Left lung (tissue), 4 donors: ENCODE measurements at regions not wholly inside any gene's neighbourhood (a gene's known extent, or its start where the extent isn't known, plus 50 kb on each side); places are given as distances from the start of the nearest gene placed in this dataset.

Experiments
- ATAC-seq: fragments of 200-7000 bp; cut with Tn5 transposase; one replicate; pipeline ENCODE4 v1.9.1; 2020; ENCODE audit warnings: moderate library complexity
- DNase-seq, 4 donors: peaks; one replicate each; pipeline ENCODE4 v3.0.0-alpha.2; 2013 to 2020
- H3K27ac ChIP-seq, 2 donors: fragments of 200-600 bp; sonication (generic) in 1 of 2; one replicate each; pipeline versions ENCODE4 v1.5.0 to v1.8.0; 2020 to 2021
- H3K27me3 ChIP-seq, 2 donors: fragments of 200-600 bp; sonication (generic) in 1 of 2; one replicate each; pipeline versions ENCODE4 v1.5.0 to v1.8.0; 2020 to 2021
- H3K36me3 ChIP-seq, 2 donors: fragments of 200-600 bp; sonication (generic) in 1 of 2; one replicate each; pipeline versions ENCODE4 v1.5.0 to v1.8.0; 2020 to 2021
- H3K4me1 ChIP-seq, 2 donors: fragments of 200-600 bp; one replicate each; pipeline ENCODE4 v1.8.0; 2021
- H3K4me3 ChIP-seq, 2 donors: fragments of 200-600 bp; sonication (generic) in 1 of 2; one replicate each; pipeline versions ENCODE4 v1.5.0 to v1.8.0; 2020 to 2021; ENCODE audit warnings: mild to moderate bottlenecking in 1 of 2
- H3K9me3 ChIP-seq, 2 donors: fragments of 200-600 bp; sonication (generic) in 1 of 2; one replicate each; pipeline versions ENCODE4 v1.5.0 to v1.8.0; 2020 to 2021
- CTCF ChIP-seq, 2 donors: fragments of 200-600 bp; sonication (generic) in 1 of 2; IDR thresholded peaks; one replicate each; pipeline versions ENCODE4 v1.5.0 to v1.8.0; 2021; ENCODE audit warnings: antibody characterized with exemption in 2 of 2
- intact Hi-C, 2 donors: fragments of 100-400 bp; cut with DNase I; formaldehyde crosslinking; loops; one replicate each; pipeline versions ENCODE4 v1.11.2 to v1.14.2; 2022
- donor health status: DM: no; HTN: yes; CAD: no.
- donor health status: DM: no; HTN: no; CAD: no.

- Histone ChIP-seq H3K36me3 (no peaks in the 10 kb centered on the region), H3K27ac (no peak overlapping the region), H3K9me3 (no peaks in the 10 kb centered on the region), H3K4me1 (peaks cover 2 to 70% of the 10 kb centered on the region in 2 donors), H3K4me3 (no peak overlapping the region), H3K27me3 (no peaks in the 10 kb centered on the region)
- intact Hi-C loops, result no loop called here
- TF ChIP-seq CTCF (IDR thresholded peaks at IDR 0.05), result no peak
- ATAC-seq, result no peak
- no peak for DNase-seq
These were observed 288.3 kb downstream of the PTPRC start for GRCh38 chr1:198927129-198927528.

- DNase-seq, result no peak
- ATAC-seq, result peak; percentile 24
- intact Hi-C loops, result no loop called here
- Histone ChIP-seq H3K27me3 (no peaks in the 10 kb centered on the region), H3K4me3 (peak overlapping the region in 1 of 2 donors; percentile 12), H3K27ac (peak overlapping the region; percentile 76 to 80), H3K4me1 (peaks cover 14 to 79% of the 10 kb centered on the region in 2 donors), H3K36me3 (no peaks in the 10 kb centered on the region), H3K9me3 (no peaks in the 10 kb centered on the region)
- no peak for TF ChIP-seq CTCF (IDR thresholded peaks at IDR 0.05)
These were observed 290.3 kb downstream of the PTPRC start for GRCh38 chr1:198929111-198929604.

GRCh38 chr1:198929961-198930599 lies 291.2 kb downstream of the PTPRC start:
- ATAC-seq (peak; percentile 85), DNase-seq (peak in 1 of 4 donors; percentile 55)
- H3K4me3 ChIP-seq, result peak overlapping the region; percentile 7 to 12

GRCh38 chr1:198932351-198932991 lies 293.6 kb downstream of the PTPRC start:
- peaks cover 14 to 78% of the 10 kb centered on the region in 2 donors for H3K4me1 ChIP-seq
- no peaks in the 10 kb centered on the region for H3K27me3 ChIP-seq
- intact Hi-C loops, result no loop called here
- no peak for TF ChIP-seq CTCF (IDR thresholded peaks at IDR 0.05)
- peak overlapping the region in 1 of 2 donors; percentile 58 for H3K4me3 ChIP-seq
- ATAC-seq, result no peak
- peak overlapping the region; percentile 81 to 84 for H3K27ac ChIP-seq
- no peak for DNase-seq
- no peaks in the 10 kb centered on the region for H3K9me3 ChIP-seq
- H3K36me3 ChIP-seq, result no peaks in the 10 kb centered on the region

More at GRCh38 chr1:198929961-198930599, 291.2 kb downstream of the PTPRC start:
- intact Hi-C loops, result no loop called here
- Histone ChIP-seq H3K27ac (peak overlapping the region; percentile 76 to 80), H3K9me3 (no peaks in the 10 kb centered on the region), H3K27me3 (no peaks in the 10 kb centered on the region), H3K4me1 (peaks cover 14 to 86% of the 10 kb centered on the region in 2 donors), H3K36me3 (no peaks in the 10 kb centered on the region)
- no peak for TF ChIP-seq CTCF (IDR thresholded peaks at IDR 0.05)

GRCh38 chr1:198933515-198934222 lies 294.8 kb downstream of the PTPRC start:
- ATAC-seq, result no peak

More at GRCh38 chr1:198933515-198934222, 294.8 kb downstream of the PTPRC start:
- no peak for DNase-seq
- H3K36me3 ChIP-seq, result no peaks in the 10 kb centered on the region
- H3K9me3 ChIP-seq, result no peaks in the 10 kb centered on the region
- intact Hi-C loops, result no loop called here
- no peaks in the 10 kb centered on the region for H3K27me3 ChIP-seq
- peak overlapping the region; percentile 81 to 84 for H3K27ac ChIP-seq
- H3K4me1 ChIP-seq, result peaks cover 14 to 68% of the 10 kb centered on the region in 2 donors
- TF ChIP-seq CTCF (IDR thresholded peaks at IDR 0.05), result no peak
- H3K4me3 ChIP-seq, result peak overlapping the region; percentile 44 to 58
